IPS-NIHi7 (cell line): ENCODE measurements at regions not wholly inside any gene's neighbourhood (a gene's known extent, or its start where the extent isn't known, plus 50 kb on each side); places are given as distances from the start of the nearest gene placed in this dataset.

Experiments used
- DNase-seq: peaks from one replicate; pipeline ENCODE4 v3.0.0; 2012; ENCODE audit warnings: mixed read lengths; ENCODE audit errors: extremely low spot score

DNA sequence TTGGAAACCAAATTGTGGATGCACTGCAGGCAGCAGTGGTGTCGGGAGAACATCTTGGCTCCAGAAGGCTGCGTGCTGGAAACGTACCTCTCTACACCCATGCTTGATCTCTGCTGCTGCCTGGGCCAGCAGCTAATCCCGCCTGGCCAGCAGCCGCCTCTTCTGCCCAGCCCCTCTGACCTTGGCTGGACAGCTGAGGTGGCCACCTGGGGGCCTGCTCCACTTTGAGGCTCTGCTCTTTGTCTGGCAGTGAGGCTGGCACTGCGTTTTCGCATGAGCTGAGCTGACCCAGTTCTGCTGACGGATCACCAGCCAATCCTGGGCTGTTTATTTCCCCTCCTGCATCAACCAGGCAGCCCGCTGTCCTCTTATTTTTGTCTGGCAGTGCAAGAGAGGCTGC, 154.9 kb downstream of the TENT4A start:
- DNase-seq, result no peak

- DNase-seq, result no peak
Measured at GRCh38 chr5:6868575-6869215, 155.5 kb downstream of the TENT4A start.

DNA sequence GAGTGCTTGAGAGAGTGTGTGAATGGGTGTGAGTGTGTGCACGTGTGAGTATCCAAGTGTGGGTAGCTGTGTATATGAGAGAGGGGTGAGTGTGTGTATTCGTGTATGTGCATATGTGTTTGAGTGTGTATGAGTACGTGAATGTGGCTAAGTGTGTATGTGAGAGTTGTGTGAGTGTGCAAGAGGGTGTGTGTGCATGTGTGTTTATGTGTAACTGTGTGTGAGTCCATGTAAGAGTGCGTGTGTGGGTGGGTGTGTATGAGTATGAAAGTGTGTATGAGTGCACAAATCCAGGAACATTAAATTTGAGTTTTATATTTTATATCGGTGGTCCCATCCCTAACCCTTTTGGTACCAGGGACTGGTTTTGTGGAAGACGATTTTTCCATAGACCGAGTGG, 156.4 kb downstream of the TENT4A start:
- no peak for DNase-seq

DNA sequence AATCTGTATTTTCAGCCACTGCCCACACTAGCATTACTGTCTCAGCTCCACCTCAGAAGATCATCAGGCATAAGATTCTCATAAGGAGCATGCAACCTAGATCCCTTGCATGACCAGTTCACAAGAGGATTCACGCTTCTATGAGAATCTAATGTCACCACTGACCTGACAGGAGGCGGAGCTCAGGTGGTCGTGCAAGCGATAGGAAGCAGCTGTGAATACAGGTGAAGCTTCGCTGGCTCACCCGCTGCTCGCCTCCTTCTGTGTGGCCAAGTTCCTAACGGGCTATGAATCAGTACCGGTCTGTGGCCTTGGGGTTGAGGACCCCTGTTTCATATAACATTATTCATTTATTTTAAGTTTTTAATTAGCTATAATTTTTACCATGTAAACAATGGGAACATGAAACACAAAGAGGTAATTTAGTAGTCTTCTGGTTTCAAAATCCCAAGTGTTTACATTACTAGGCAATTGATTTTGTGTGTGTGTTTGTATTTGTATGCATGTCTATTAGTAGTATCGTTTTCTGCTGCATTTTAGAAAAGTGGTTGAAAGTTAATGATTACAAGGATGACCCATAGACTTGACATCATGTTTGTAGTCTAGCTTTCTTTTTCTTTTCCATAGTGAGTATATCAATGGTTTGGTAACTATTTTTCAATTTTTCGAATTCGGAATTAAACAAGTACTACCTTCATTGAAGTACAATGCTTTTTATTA, 159.4 kb downstream of the TENT4A start:
- no peak for DNase-seq

DNA sequence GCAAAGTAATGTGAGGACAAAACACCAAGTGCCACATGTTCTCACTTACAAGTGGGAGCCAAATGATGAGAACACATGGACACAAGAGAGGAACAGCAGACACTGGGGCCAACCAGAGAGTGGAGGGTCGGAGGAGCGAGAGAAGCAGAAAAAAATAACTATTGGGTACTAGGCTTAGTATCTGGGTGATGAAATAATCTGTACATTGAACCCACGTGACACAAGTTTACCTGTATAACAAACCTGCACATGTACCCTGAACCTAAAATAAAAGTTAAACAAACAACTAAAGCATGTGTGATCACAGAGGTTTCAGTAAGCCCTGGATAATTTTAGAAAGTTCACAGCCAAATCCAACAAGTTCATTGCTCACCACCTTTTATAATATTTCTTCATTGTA, 160.1 kb downstream of the TENT4A start:
- DNase-seq, result no peak

GRCh38 chr5:6875376-6875775, 162.1 kb downstream of the TENT4A start:
- no peak for DNase-seq

GRCh38 chr5:6877986-6878828, 165.0 kb downstream of the TENT4A start:
- DNase-seq, result no peak

GRCh38 chr5:6885581-6885980, 172.3 kb downstream of the TENT4A start:
- no peak for DNase-seq

- no peak for DNase-seq
Measured at GRCh38 chr5:6886866-6887265, 173.6 kb downstream of the TENT4A start.

DNA sequence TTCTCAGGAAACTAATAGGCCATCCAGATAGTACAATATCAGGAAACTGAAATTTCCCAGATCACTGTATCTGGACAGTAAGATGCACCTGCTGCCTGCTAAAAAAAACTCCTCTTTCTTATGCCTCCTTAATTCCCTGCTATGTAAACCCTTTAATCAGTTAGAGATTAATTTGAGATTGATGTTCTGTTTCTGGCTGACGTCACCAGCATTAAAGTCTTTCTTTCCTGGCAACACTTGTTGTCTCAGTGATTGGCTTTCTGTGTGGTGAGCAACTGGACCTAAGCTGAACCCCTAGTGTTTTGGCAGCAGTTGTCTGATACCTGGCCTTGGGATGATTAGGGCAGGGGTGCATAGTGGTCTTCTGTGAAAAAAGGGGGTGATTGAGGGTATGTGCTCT, 175.8 kb downstream of the TENT4A start:
- no peak for DNase-seq

- DNase-seq, result no peak
Measured at GRCh38 chr5:6899221-6899620, 186.0 kb downstream of the TENT4A start.

- no peak for DNase-seq
Measured at GRCh38 chr5:6900247-6901227, 187.3 kb downstream of the TENT4A start.

GRCh38 chr5:6902094-6902493, 188.9 kb downstream of the TENT4A start:
- DNase-seq, result no peak

- no peak for DNase-seq
Measured at GRCh38 chr5:6902597-6902996, 189.4 kb downstream of the TENT4A start.

DNA sequence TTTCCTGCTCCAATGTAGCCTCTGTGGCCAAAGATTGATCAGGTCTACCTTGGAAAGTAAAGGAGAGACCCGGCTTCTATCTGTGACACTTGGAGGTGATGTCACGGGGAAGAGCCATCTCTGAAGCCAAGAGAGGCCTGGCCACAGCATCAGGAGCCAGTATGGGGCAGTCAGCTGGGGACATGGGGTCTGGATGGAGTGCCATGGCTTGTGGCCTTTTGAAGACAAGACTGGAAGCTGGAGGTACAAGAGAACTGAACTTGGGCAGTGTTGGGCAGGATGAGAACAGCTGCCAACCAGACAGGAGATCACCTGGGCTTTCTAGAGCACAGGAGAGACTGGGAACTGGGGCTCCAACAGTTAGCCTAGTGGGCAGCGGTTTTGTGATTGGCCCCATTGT, 190.7 kb downstream of the TENT4A start:
- no peak for DNase-seq

DNA sequence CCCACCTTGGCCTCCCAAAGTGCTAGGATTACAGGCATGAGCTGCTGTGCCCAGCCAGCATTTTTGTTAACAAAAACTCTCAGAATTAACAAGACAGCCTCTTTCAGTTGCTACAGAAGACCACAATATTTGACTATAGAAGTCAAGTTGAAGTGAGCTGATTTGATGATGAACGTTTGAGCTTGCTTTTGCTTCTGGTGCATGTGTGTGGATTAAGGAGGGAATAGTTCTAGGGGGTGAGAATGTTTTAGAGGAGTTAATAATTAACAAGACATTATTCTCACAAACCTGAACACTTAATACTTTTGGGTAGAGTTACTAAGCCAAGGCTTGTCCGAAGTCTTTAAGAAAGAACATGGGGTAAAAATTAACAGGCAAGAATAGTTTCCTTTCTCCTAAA, 191.6 kb downstream of the TENT4A start:
- no peak for DNase-seq

DNA sequence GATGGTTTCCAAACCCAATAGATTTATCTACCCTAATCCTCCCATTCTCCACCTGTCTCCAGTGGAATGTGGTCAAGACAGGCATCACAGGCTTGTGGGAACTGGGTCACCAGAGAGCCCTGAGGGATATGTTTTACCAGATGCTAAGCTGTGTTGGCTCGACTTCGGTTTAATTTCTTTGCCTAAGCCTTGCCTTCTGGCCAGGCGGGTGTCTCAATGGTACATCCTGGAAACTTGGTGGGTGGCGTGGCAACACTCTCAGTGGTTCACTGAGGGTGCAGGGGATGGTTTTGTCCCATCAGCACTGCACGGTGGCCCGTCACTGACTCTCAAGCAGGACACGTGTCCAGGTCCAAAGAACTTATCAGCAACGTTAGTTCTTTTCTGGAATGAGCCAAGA, 192.2 kb downstream of the TENT4A start:
- DNase-seq, result no peak

- no peak for DNase-seq
Measured at GRCh38 chr5:6905883-6906282, 192.7 kb downstream of the TENT4A start.

DNA sequence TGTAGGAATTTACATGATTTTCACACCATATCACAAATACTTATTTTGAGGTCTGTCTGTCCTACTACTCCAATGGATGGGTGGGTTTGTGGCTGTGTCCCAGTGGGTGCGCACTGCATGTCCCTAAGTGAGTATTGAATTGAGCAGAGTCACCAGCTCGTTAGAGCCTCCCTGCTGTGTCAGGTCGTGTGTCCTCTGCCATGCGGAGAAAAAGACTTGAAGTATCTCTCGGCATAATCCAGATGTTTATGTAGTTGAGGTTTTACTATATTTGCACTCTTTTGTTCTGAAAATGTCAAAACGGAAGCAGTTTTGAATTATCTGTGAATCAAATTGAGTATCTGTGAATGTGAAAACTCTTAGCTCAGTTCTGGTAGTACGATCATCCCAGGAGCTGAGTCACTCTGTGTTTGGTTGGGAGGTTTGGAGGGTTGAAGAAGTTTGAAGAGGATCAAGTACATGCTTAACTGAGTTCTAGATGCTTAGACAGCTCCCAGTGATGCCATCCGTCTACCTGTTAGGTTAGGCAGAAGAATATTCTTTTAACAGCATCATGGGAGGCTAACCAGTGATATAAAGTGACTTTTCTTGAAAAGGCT, 194.2 kb downstream of the TENT4A start:
- no peak for DNase-seq

- no peak for DNase-seq
Measured at GRCh38 chr5:6909901-6910300, 196.7 kb downstream of the TENT4A start.

DNA sequence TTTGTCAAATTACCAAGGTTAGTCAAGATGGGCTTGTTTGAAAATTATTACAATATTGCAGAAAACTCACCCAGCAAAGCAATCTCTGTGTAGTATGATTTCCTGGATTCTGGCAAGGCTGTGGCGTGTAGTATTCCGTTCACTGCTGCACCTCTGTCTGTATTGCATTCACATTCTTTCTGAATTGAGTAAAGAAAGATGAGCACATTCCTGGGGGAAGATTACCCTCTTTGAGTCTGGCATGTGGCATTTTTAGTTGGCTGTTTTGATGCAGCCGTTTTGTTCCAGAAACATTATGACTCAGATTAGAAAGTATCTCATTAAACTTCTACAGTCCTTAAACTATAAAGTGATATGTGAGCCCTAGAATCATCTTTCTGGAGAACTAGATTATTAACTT, 197.7 kb downstream of the TENT4A start:
- no peak for DNase-seq
